ENCODE measurements at regions not wholly inside any gene's neighbourhood (a gene's known extent, or its start where the extent isn't known, plus 50 kb on each side); places are given as distances from the start of the nearest gene placed in this dataset.

GRCh38 chr15:61762676-61763075 is 297.6 kb downstream of the VPS13C start:
- no peak for TF ChIP-seq CTCF (IDR thresholded peaks at IDR 0.05)
- TF ChIP-seq POLR2A (IDR thresholded peaks at IDR 0.05): no peak
